GM21515 (cell line): ENCODE measurements at regions not wholly inside any gene's neighbourhood (a gene's known extent, or its start where the extent isn't known, plus 50 kb on each side); places are given as distances from the start of the nearest gene placed in this dataset.

ENCODE experiments used
- ATAC-seq: cut with Tn5 transposase; IDR thresholded peaks from one replicate; pipeline ENCODE4 v1.9.1; 2021; ENCODE audit not compliant: unreplicated experiment

DNA sequence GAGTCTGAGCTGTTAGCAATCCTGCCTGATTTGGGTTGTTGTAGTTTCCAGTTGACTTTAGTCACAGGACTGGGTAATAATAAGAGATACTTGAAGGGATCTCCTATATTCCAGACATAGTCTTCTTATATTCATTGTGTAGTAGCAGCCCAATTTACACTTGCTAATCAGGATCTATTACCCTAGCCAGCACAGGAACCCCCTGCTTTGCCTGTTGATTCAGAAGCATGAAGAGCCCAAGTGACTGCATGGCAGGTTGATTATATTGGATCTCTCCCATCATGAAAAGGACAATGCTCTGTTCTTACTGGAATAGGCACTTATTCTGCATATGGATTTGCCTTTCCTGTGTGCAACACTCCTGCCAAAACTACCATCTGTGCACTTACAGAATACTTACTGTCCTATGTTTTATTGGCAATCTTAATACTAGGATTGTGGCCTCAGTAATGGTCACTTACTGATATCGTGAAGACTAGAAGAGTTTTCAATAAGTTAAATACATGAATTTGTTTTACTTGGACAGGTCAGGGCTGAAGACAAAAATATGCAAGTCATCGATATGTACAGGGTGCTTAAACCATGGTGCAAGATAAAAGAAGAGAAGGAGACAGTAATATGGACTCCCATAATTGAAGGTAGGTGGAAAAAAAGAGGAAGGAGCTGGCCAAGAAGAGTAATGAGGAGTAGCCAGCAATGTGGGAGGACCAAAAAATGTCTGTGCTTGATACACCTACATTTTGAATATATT, 304.1 kb downstream of the MCTP2 start:
- ATAC-seq, result no peak

DNA sequence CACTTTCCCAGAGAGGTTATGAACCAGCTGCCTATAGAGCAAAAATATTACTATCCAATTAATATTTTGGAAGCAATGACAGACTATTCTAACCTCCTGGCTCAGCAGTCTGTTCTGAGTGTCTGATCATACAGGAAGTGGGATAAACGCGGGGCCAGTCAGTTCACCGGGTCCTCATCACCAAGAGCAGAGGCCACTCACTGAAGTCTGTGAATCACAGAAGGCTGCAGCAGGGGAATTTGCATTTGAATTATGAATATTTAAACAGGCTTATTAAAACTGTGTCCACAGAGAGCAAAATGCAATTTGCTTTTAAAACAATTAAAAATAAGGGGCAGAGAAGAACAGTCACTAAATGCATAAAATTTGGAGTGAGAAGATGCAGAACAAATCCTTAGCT, 305.2 kb downstream of the MCTP2 start:
- ATAC-seq, result no peak

DNA sequence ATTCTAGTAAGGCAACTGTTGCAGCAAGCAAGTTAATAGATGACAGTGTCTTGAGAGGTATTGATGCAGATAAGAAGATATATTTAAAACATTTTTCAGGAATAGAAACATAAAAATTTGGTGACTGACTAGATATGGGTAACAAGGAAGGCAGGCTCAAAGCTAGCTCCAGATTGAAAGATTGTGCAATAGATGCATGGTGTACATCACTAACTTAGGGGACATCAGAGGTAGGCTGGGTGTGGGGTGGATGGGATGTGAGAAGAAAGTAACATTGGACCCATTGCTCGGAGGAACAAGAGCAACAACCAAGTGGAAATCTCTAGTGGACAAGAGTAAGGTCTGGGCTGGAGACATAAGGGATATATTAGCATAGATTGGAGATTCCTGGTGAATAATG, 306.9 kb downstream of the MCTP2 start:
- ATAC-seq, result no peak

DNA sequence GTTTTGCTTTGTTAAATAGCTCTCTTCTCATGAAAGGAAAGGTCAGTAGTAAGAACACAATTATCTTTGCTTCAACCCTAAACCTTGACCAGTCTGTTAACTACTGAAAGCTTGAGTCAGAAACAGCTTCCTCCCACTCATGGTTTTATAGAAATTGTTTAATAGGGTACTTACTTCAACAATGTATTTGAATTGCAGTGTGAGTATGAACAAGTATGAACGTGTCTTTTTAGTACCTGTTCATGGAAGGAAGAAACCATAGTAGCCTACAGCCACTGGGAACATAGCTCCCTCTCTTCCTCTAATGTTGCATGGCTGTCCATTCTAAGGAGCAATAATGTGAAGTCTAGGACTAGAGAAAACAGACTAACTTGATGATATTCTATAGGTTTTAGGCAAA, 311.0 kb downstream of the MCTP2 start:
- ATAC-seq, result no peak

DNA sequence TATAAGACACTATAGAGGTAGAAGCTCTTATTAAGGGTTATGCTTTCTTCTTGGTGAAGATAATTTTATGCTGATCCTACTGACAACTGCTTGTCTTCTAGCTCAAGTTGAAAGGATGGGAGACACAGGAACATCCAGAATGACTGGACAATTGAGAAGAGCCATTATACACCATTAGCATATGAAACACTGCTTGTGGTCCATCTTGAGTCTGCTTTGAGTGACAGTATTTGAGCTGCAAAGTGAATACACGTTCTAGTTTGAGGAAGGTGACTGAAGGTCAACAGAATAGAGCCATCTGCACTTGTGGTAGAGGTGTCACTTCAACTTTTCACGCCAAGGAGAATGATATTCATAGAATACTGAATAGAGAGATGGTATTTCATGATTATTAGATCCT, 315.4 kb downstream of the MCTP2 start:
- no peak for ATAC-seq

DNA sequence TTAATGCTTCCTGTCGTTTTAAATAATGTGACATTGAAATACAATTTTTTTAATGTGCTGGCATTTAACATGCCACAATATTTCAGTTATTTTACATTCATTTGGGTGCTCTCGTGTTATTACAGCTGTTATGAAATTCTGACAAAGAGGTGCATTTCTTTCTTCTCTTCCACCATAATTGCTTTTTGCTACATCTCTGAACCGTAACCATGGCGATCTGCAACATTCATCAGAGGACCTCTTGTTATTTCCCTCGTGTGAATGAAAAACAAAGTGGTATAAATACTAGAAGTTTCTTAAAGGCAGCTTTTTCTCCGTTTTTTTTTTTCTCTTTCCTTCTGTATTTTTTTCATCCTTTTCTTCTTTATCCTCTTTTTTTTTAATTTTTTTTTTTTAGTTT, 316.4 kb downstream of the MCTP2 start:
- ATAC-seq, result no peak

DNA sequence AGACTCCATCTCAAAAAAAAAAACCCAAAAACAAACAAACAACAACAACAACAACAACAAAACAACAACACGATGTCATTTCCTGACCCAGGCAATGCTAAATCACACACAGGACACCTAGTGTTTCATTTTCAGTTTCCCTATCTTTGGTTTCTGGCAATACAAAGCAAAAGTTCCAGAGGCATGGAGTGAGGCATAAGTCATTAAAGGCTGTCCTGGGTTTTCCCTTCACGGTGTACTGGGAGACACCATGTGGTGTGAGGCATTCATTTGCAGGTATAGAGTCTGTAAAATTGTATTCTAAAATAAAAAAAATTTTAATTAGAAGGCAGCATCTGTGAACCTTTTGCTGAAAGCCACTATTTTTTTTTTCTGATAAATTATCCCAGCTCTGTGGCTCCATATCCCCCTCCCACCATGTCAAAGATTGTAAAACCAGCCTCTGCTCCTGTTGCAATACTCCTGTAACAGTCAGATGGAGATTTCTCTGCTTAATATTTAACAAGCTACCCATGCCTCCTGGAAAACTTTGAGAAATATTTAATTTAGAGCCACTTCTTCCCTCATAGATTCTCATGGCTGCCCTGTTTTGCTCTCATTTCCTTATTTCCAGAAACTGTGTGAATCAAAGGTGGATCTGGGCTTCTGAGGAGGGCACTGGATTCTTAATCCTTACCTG, 324.6 kb downstream of the MCTP2 start:
- ATAC-seq, result no peak

DNA sequence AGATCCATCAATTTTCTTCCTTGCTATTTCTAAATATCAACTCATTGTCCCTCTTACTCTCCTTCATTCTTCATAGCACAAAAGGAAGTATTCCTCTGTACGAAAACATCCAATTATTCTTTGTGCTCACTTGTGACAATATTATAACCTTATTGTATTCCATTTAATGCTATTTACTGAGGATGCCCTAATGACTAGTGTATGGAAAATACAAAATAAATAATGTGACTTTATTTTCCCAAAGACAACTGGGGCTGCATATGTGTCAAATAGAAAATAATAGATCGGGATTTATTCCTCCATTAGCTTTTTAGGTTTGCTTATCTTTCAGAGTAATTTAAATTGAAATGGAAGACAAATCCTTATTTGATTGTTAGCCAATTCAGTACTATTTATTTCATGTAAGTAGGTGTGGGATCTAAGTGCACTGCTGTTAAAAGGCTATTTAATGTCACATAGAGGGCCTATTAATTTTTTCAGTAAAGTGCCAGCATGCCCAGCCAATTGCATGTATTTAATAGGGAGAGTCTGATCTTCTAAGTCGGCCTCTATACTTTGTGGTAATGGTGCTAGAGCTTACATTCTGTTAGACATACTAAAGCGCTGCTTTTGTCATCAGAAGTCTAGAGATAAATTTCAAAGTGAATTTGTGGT, 329.8 kb downstream of the MCTP2 start:
- no peak for ATAC-seq

DNA sequence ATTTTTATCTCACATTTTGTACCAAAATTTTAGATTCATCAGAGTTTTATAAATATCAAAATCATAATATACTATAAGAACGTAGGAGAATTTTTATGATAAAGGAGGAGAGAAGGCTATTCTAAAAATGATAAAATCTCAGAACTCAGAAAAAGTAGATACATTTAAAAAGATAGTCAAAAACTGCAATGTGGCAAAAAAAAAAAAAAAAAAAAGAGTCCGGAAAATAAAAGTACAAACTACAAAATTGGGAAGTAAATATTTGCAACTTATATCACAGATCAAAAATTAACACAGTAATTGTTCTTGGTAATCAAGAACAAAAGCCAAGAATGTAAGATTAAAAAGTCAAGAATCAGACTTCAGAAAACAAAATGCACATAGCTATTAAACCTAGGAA, 332.1 kb downstream of the MCTP2 start:
- ATAC-seq, result no peak

DNA sequence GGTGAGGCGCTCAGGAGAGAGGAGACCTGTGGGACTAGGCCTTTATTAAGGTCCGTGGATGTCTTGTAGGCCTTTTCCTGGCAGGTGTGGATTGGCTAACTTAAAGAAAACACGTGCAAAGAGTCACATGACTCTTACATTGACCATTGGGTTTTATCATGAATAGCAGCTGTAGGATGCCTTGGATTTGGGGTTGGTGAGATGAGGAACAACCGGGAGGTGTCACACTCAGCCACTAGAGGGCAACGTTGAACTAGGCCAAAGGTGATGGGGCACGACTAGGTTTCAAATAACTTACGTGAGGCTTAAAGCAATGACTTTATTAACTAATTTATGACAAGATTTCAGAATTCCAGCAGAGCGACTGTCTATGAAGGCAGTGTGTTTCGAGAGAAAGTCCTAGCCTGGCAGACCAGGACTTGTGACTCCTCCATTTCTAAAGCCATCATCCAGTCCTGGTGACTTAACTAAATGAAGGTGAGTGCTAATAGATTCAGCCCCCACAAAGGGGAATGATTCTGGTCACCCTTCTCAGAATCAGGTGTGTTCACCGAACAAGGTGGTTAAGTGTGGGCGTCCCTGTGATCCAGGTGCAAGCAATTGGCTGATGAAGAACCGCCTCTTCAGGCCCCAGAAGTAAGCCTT, 345.6 kb downstream of the MCTP2 start:
- ATAC-seq, result peak; percentile 81

DNA sequence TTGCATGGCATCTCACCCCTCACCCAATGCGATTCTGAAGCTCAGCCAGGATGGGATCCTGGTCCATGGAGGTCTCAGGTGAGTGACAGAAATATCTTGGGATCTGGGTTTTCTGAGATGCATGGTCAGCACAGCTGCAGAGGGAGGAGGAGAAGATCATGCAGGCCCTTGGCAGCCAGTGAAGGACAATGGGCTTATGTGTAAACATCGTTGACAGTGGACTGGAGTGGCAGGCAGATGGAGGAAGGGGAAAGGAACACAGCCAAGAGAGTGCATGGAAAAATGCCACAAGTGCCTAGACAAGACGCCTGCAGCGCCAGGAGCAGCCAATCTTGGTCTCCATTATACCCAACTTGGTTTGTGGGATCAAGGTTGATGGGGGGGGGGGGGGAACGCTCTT, 347.9 kb downstream of the MCTP2 start:
- no peak for ATAC-seq

DNA sequence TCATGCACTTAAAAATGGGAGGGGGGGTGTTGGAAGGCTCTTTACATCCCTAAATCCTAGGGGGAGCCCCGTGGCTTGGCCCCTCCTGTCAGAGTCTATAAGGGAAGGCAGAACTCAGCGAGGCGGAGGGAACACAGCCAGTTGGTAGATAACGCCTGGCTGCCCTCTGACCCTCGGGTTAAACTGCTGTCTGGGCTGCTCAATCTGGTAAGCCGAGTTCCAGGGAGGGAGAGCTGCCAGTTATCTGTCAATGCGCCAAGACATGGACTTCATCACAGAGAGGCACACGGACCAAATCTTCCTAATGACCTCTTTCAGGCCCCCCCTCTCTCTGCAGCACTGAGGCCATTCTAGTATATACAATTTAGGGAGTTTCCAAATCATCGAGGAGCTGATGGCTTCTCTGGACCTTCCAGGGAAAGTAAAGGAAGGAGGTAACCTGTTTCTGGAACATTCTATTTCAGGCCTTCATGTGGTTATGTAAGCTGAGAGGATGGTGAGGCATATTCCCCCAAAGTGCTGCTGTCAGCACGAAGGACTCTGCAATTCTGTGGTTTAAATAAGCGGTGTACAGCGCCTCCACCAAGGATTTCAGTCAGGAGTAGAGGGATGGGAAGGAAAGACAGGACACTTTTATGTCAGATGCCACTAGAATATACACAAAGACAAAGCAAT, 349.0 kb downstream of the MCTP2 start:
- no peak for ATAC-seq

DNA sequence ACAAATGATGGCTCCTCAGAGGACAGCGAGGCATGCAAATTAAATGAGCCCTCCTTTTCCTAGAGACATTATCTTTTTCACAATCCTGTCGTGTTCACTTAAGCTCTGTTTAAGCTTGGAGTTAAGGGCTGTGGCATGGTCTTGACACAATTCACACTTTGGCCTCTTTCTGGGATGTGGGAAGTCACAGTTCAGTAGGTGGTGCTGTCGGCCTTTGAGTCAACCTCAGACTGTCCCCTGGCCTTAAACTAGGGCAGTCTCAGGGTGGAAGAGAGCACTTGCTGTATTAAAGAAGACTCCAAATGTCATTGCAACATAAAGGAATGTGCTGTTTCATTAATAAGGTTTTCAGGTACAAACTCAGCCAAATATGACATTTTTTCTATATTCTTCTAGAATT, 351.0 kb downstream of the MCTP2 start:
- peak; percentile 52 for ATAC-seq

DNA sequence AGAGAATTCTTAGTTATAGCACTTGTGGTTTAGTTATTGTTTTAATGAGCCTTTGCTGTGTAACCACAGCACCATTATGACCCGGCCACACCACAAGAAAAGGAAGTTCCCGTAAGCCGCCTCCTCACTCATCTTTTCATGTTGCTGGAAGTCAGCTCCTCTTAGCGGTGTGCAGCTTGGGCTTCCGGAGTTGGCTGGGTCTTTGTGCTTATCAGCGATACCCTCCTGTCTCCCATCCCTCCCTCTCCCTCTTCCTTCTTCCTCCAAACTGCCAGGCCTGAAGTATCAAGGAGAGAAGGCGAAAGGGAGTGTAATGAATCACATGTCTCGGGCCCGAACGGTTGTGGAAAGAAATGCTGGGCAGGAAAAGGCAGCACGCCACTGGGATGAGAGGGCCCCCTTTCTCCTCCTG, 353.5 kb downstream of the MCTP2 start:
- peak; percentile 77 for ATAC-seq

DNA sequence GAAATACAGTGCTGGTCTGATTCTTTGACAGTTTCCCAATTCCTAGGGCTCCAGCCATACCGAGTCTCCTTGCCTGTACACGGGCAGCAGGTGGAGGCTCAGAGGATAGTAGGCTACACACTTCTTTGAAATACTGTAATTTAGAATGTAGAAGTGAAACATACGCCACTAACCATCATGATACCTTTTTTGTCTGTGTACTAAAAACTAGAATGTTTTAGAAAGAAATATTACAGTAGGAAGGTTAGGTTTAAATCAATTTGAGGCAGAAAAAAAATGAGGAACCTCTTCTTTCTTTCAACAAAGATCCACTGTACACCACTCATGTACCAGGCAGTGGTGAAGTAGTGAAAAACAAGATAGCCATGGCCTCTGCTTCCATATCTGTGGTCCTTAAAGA, 354.7 kb downstream of the MCTP2 start:
- ATAC-seq, result peak; percentile 55

DNA sequence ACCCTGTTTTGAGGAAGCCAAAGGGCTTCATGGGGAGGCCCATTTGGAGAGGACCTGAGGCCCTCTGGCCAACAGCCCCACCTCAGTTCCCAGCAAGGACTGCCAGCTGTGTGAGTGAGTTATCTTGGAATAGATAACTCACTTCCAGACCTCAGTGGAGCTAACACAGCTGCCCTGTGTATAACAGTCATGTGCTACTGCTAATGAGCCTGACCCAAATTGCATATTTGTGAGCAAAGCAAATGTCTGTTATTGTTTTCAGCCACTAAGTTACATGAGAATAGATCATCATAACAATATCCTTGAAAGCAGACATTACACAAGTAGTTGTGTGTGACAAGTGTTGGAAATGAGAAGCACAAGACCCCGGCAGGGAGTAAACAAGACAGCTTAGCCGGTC, 355.8 kb downstream of the MCTP2 start:
- ATAC-seq, result no peak

DNA sequence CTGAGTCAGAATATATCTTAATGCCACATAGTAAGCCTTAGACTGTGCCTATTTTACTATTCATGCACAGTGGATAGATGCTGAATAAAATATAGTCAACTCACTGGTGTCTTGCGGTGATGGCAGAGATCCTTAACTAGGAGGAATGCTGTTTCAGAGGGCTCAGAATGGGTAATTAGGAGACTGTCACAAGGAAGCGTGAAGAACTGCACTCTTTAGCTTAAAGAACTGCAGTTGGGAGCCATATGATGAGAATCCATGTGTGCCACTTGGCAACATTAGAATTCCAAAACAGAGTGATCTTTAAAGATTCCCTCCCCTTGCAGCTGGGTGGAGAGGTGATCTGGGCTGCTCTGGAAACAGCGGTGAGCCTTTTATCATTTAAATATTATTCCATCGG, 357.6 kb downstream of the MCTP2 start:
- ATAC-seq, result no peak

DNA sequence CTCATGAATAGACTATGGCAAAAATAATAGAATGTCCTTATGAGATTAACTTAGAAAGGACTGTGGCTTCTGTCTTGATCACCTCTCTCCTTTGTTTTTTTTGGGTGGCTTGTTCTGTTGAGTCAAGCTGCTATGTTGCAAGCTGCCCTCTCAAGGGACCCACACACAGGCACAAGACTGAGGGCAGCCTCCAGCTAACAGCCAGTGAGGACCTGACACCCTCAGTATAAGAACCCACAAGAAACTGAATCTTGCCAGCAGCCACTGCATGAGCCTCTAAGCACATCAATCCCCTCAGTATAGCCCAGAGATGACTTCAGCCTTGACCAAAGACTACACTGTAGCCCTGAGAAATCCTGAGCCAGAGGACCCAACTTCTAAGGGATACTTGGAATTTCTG, 361.1 kb downstream of the MCTP2 start:
- no peak for ATAC-seq

DNA sequence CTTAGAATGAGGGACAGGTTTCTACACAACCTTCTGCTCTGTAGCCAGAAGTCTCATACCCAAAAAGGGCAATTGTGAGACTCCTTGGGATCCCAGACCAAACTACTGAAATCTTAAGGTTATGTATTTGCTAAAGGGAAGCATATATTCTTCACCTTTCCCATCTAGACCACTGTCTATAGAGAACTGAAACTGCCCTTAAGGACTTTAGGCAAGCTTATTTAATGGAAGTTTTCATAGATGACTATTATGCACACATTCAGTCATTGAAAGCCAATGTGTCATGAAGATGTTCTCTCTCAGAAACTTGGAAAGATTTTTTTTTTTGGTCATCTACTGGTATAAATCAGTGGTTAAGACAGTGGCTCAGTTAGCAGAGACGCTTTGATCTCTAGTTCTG, 365.3 kb downstream of the MCTP2 start:
- ATAC-seq, result no peak

DNA sequence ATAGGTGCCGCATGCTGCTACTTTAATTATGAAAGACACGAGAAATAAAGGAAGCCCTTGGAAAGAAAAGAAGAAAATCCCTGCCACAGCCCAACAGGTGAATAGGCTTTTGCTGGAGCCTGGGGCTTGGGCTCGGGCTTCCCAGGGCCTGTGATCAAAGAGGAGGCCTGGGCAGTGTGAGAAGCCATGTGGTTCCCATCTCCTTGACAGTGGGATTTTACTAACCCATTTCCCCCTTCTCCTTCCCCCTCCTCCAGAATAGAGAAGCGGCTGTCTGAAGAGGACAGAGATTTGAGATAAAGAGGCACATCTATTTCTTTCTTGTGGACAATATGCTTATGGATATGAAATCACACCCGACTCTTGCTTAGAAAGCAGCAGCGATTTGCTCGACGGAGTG, 369.1 kb downstream of the MCTP2 start:
- no peak for ATAC-seq

DNA sequence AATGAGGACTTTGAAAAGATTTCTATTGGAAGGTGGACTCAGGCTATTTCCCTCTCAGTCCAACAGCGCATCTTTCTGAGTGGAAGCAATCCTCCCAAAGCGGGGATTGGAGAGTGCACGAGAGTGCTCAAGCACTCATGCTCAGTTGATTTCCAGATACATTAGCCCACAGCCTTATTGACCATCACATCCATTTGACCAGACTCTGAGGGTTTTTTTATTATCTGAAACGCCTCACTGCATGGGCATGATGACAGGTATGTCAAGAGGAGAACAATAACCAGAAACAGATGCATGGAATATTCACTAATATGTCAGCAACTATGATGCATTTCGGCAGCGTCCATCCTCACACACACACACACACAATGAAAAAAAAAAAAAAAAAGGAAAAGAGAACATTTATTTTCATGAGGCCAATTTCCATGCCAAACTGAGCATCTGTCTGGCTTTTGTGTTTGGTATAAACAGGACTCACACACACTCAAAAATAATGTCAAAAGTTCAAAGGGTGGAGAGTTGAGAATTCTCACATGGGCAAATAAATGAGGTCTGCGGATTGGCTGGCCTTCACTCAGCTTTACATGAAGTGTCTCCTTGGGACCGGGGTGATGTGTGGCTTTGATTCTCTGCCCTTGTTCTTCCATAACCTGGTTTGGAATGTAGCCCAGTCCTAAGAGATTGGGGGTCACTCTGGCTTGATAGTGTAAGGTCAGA, 371.6 kb downstream of the MCTP2 start:
- no peak for ATAC-seq
